Adrenal gland (tissue), 5 donors: ENCODE measurements at regions not wholly inside any gene's neighbourhood (a gene's known extent, or its start where the extent isn't known, plus 50 kb on each side); places are given as distances from the start of the nearest gene placed in this dataset.

Experiments
- POLR2A ChIP-seq, 2 donors: fragments of 450-650 bp; IDR thresholded peaks; one replicate each; pipeline ENCODE4 v1.6.1; 2017; ENCODE audit warnings: antibody characterized with exemption in 2 of 2, mild to moderate bottlenecking in 2 of 2, moderate library complexity in 1 of 2
- TF ChIP-seq, protein P1 (sequence below), 6 experiments: fragments of 450-650 bp in 4 of 6; fragments of 200-600 bp in 2 of 6; sonication (generic) in 1 of 6; IDR thresholded peaks; 1 replicate in 5 of 6; 2 replicates in 1 of 6; pipeline versions ENCODE4 v1.5.1 to v1.8.0; 2016 to 2021; ENCODE audit warnings: antibody characterized with exemption in 6 of 6, mild to moderate bottlenecking in 2 of 6, moderate library complexity in 1 of 6
- donor health status: DM: no; HTN: no; CAD: no.

DNA sequence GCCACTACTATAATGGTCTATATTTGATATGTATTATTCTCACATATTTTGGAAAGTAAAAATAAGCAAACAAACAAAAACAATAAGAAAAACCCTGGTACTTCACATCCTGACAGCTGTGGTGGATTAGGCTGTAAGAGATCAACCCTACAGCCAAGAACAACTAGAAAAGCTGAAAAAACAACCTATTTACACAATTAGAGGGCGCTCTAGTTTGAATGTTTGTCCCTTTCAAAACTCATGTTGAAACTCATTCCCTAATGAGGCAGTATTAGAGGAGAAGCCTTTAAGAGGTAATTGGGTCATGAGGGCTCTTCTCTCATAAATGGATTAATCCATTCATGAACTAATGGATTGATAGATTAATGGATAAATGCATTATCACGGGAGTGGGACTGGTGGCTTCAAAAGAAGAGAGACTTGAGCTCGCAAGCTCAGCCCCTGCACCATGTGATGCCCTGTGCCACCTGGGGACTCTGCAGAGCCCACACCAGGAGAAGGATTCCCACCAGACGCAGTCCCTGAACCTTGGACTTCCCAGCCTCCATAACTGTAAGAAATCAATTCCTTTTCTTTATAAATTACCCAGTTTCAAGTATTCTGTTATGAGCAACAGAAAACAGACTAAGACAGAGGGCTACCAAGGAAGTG lies 733.9 kb upstream of the ARGLU1 start:
- TF ChIP-seq POLR2A (IDR thresholded peaks at IDR 0.05) = no peak
- TF ChIP-seq, protein P1, sequence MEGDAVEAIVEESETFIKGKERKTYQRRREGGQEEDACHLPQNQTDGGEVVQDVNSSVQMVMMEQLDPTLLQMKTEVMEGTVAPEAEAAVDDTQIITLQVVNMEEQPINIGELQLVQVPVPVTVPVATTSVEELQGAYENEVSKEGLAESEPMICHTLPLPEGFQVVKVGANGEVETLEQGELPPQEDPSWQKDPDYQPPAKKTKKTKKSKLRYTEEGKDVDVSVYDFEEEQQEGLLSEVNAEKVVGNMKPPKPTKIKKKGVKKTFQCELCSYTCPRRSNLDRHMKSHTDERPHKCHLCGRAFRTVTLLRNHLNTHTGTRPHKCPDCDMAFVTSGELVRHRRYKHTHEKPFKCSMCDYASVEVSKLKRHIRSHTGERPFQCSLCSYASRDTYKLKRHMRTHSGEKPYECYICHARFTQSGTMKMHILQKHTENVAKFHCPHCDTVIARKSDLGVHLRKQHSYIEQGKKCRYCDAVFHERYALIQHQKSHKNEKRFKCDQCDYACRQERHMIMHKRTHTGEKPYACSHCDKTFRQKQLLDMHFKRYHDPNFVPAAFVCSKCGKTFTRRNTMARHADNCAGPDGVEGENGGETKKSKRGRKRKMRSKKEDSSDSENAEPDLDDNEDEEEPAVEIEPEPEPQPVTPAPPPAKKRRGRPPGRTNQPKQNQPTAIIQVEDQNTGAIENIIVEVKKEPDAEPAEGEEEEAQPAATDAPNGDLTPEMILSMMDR (IDR thresholded peaks at IDR 0.05) = no peak
